ENCODE measurements at regions not wholly inside any gene's neighbourhood (a gene's known extent, or its start where the extent isn't known, plus 50 kb on each side); places are given as distances from the start of the nearest gene placed in this dataset.

DNA sequence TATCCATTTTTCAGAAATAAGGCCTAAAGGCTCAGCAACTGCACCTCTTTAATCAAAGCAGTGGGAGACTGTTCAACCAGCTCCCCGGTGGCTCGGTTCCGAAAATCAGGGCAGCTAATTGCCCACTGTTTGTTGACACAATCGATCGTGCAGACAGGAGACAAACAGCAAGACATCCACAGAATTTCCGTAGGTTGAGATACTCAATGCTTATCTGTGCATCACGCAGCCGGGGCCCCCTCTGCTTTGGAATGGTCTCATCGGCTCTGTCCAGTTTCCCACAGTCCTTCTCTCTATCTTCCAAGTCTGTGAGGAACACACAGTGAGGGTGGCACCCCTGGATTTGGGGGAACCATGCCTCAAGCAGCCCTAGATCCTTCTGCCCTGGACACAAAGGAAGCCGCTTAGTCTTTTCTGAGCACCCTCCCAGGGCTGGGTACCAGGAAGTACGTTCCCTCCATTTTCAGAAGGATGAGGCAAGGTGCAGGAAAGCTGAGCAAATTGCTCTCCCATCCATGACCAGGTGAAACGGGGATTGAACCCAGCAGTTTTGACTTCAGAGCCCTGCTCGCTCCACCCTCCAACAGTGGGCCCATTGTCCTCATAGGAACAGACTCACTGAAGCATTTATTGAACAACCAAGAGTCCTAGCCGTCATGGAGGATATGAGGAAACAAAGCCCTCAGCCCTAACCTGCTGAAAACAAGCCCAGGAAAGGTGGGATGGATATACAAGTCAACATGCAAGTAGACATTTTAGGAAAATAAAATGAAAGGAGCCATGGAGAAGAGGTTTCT, 70.7 kb downstream of the C16orf95 start:
- Histone ChIP-seq H3K27me3 (ENCODE audit: control insufficient read depth, insufficient read depth, low read length) (no peaks in the 10 kb centered on the region), H3K36me3 (ENCODE audit: control insufficient read depth, insufficient read depth, low read length) (no peaks in the 10 kb centered on the region), H3K4me3 (ENCODE audit: low read depth, low read length) (no peak overlapping the region)
- TF ChIP-seq, protein P1, sequence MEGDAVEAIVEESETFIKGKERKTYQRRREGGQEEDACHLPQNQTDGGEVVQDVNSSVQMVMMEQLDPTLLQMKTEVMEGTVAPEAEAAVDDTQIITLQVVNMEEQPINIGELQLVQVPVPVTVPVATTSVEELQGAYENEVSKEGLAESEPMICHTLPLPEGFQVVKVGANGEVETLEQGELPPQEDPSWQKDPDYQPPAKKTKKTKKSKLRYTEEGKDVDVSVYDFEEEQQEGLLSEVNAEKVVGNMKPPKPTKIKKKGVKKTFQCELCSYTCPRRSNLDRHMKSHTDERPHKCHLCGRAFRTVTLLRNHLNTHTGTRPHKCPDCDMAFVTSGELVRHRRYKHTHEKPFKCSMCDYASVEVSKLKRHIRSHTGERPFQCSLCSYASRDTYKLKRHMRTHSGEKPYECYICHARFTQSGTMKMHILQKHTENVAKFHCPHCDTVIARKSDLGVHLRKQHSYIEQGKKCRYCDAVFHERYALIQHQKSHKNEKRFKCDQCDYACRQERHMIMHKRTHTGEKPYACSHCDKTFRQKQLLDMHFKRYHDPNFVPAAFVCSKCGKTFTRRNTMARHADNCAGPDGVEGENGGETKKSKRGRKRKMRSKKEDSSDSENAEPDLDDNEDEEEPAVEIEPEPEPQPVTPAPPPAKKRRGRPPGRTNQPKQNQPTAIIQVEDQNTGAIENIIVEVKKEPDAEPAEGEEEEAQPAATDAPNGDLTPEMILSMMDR (IDR thresholded peaks at IDR 0.05; ENCODE audit: insufficient read depth, low read length, severe bottlenecking), result no peak
- FAIRE-seq (no peak), DNase-seq (ENCODE audit: low read depth) (no peak)

GRCh38 chr16:87248714-87249113, 68.5 kb downstream of the C16orf95 start:
- H3K27me3 ChIP-seq (ENCODE audit: control insufficient read depth, insufficient read depth, low read length), result no peaks in the 10 kb centered on the region
- no peak for FAIRE-seq
- H3K4me3 ChIP-seq (ENCODE audit: low read depth, low read length), result no peak overlapping the region
- TF ChIP-seq, protein P1 (IDR thresholded peaks at IDR 0.05; ENCODE audit: insufficient read depth, low read length, severe bottlenecking), result no peak
- no peaks in the 10 kb centered on the region for H3K36me3 ChIP-seq (ENCODE audit: control insufficient read depth, insufficient read depth, low read length)
- DNase-seq (ENCODE audit: low read depth), result no peak

DNA sequence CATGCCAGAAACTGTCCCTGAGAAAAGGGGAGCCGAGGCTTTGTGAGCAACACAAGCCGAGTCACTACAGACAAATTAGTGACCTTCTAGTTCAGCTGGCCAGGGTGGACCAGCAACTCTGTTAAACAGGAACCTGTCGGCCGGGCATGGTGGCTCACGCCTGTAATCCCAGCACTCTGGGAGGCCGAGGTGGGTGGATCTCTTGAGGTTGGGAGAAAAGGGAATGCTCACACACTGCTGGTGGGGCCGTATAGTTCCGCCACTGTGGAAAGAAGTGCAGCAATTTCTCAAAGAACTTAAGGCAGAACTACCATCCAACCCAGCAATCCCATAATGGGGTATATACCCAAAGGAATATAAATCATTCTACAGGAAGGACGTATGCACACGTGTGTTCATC, 67.8 kb downstream of the C16orf95 start:
- no peak for FAIRE-seq
- no peak overlapping the region for H3K4me3 ChIP-seq (ENCODE audit: low read depth, low read length)
- TF ChIP-seq, protein P1 (IDR thresholded peaks at IDR 0.05; ENCODE audit: insufficient read depth, low read length, severe bottlenecking), result no peak
- no peak for DNase-seq (ENCODE audit: low read depth)
- H3K36me3 ChIP-seq (ENCODE audit: control insufficient read depth, insufficient read depth, low read length), result no peaks in the 10 kb centered on the region
- no peaks in the 10 kb centered on the region for H3K27me3 ChIP-seq (ENCODE audit: control insufficient read depth, insufficient read depth, low read length)

DNA sequence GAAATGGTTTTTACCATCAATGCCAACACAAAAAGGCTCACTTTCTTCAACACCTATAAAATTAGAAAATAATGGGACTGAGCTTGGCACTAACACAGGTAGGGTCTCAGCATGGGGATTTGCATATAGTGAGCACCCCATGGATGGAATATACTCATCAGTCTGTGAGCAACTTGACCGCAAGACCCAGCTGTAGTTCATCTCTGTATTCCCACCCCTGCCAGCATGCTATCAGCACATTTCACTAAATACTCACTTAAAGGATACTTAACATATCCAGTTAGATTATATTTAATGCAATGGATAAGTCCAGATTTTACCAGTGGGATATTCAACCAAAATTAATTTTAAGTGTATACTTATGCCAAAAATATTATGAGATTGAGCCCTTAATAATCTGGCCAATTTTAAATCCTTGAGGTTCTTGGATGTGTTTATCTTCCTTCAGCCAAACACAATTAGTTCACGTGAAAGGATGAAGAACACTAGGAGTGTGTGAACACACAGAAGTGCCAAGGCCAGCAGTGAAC, 66.7 kb downstream of the C16orf95 start:
- TF ChIP-seq, protein P1 (IDR thresholded peaks at IDR 0.05; ENCODE audit: insufficient read depth, low read length, severe bottlenecking), result no peak
- FAIRE-seq, result no peak
- Histone ChIP-seq H3K4me3 (ENCODE audit: low read depth, low read length) (no peak overlapping the region), H3K36me3 (ENCODE audit: control insufficient read depth, insufficient read depth, low read length) (no peaks in the 10 kb centered on the region), H3K27me3 (ENCODE audit: control insufficient read depth, insufficient read depth, low read length) (no peaks in the 10 kb centered on the region)
- DNase-seq (ENCODE audit: low read depth), result no peak

DNA sequence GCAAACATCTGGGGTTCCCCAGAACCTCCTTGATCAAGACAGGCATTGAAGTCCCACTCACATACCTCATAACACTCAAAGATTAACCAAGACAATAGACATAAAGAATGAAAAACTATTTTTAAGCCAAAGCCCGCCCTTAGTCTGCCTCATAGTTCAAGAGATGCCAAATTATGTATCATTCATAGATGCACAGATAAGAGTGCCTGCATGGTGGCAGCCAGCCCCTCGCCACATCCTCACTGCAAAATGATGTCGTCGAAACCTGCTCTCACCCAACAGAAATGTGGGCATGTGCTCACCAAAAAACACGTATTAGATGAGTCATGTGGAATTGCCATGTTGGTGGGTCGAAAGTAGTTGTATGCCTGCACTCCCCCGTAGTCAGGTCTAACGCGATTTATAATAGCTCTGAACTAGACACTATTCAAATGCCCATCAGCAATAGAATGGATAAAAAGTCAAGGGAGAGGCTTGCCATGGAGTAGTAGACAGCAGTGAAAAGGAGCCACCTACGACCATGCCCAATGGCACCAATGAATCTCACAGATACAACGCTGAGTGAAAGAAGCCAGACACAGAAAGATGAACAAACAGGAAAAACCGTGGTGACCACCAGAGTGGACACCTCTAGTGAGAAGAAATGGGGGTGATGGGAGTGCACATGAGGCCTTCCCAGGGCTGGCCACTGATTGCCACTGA, 64.8 kb downstream of the C16orf95 start:
- FAIRE-seq (no peak), DNase-seq (ENCODE audit: low read depth) (no peak)
- no peak overlapping the region for H3K4me3 ChIP-seq (ENCODE audit: low read depth, low read length)
- TF ChIP-seq, protein P1 (IDR thresholded peaks at IDR 0.05; ENCODE audit: insufficient read depth, low read length, severe bottlenecking), result no peak
- H3K27me3 ChIP-seq (ENCODE audit: control insufficient read depth, insufficient read depth, low read length), result no peaks in the 10 kb centered on the region
- no peaks in the 10 kb centered on the region for H3K36me3 ChIP-seq (ENCODE audit: control insufficient read depth, insufficient read depth, low read length)

Data from bronchial epithelial cell (primary cell).